Islet precursor cell (in vitro differentiated cells): ENCODE measurements at regions not wholly inside any gene's neighbourhood (a gene's known extent, or its start where the extent isn't known, plus 50 kb on each side); places are given as distances from the start of the nearest gene placed in this dataset.

Source experiments
- DNase-seq: peaks from one replicate; pipeline ENCODE4 v3.0.0-alpha.2; 2018

DNA sequence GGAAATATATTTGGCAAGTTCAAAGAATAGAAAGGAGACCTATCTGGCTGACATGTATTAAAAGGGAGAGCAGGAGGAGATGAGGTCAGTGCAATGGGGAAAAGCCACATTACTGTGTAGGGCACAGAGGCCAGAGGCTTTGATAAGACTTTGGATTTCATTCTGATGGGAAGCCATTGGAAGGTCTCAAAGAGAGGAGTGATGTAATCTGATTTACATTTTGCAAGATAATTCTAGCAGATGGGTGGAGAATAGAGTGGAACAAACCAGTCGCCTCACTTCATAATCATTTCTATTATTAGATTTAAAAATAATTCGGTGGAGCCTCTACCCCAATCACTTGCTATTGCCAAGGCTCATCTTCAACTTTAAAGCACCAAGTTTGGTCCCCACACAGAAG lies 278.4 kb upstream of the ZC3H12C start:
- no peak for DNase-seq

DNA sequence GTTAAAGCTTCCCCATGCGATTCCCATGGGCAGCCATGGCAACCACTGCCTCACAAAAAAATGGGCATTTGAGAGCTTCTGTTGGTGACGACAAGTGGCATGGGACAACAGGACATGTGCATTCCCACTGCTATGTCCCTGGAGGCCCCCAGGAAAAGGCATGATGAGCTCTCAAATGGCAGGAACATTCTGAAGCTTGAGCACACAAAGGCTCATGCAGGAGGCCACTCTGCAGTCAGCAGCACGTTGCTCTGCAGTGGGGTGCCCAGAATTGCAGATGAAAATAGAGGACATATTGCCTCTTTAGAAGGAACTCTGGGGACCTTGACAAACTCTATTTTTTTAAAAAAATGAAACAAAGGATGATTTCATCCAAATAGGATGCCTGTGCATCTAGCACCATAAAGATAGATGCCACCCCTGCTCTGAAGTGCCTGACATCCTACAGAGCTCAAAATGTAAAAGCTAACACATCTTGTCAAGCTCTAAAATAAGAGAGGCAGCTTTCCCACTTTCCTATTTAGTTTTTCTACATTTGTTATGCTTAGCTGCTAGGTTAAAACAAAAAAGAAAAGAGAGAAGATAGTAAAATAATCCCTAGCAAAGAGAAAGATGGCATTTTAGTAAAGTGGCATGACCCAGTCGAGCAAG lies 277.6 kb upstream of the ZC3H12C start:
- no peak for DNase-seq

GRCh38 chr11:109818290-109818689 lies 274.9 kb upstream of the ZC3H12C start:
- DNase-seq = no peak

DNA sequence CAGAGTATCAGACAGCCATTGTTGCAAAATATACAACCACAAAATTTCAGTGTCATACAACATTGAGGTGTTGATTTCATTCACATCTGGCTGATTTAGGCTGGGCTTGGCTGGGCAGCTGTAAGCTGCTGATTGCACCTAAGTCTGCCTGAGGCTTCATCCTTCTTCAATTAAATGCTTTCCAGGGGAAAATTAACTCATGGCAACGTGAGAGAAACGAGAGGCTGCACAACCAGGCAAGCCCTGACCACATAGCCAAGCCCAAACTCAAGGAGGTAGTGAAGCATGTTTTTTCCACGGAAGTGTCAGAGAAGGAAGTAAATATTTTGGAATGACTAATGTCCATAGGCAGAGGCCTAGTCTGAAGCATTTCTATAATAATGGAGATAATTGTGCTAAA lies 273.8 kb upstream of the ZC3H12C start:
- DNase-seq = no peak

DNA sequence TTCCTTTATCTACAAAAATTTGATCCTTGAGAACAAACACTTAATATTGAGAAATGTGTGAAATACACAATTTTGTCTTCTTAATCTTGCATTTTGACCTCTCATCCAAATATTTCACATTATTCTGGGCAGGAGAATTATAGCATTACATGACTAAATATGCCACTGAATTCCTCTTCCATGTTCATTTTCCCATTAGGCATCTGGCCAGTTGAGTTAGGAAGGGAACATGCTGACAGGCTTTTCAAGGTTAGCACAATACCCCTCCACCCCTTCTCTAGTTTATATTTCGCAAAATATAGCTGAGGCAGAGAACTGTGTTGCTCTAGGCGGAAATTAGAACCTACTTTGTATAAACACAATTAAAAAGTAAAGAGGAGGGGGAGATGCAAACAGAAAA lies 271.7 kb upstream of the ZC3H12C start:
- no peak for DNase-seq

GRCh38 chr11:109822436-109823102 lies 270.6 kb upstream of the ZC3H12C start:
- DNase-seq = no peak

GRCh38 chr11:109828387-109828786 lies 264.8 kb upstream of the ZC3H12C start:
- DNase-seq = no peak

DNA sequence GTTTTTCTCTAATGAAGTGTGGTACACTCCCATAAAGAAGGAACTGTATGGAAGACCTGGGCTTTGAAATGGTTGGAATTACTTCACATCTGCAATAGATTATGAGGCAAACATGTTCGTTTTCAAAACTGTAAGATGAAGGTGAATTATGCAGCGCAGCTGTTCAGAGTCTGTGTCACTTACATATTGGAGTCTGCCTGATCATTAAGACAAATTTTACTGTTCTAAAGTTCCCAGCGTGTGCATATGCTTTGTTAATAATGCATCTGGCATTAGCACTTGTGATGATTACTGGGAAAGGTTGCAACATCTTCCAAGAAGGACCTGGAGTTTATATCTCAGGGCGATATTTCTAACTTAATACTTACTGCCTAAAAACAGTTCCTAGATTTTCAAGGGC lies 255.2 kb upstream of the ZC3H12C start:
- no peak for DNase-seq

GRCh38 chr11:109845437-109845836 lies 247.8 kb upstream of the ZC3H12C start:
- no peak for DNase-seq

DNA sequence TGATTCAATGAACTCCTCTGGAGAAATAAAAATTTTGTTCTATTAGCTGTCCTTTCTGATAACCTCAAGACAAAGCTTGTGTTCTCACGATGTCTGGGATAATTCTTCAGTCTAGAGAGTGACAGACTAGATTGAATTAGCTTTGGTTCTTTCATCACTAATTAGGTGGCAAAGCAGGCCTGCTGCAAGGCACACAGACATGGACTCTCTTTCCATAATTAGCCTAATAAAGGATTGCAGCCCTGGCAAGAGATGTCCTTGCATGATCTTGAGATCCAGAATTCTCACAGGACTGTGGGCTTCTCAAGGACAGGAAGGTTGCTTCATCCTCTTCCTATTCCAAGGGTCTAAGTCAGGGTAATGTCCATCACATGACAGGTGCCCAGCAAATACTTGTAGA lies 245.6 kb upstream of the ZC3H12C start:
- DNase-seq = no peak

DNA sequence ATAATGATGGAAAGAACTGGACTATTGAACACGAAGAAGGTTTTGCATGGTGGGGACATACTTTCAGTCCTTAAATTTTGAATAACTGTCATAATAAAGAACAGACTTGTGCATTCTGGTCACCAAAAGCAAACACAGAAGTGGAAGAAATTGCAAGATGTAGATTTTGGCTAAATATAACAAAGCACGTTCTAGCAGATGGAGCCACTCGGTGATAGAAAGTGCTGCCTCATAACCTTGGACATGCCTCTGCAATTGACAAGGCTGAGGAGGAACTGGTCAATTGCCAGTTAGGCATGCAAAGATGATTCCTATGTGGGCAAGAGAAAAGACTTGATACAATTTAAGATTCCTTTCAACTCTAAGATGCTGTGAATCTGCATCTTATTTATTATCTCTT lies 244.1 kb upstream of the ZC3H12C start:
- DNase-seq = no peak

GRCh38 chr11:109849946-109850345 lies 243.2 kb upstream of the ZC3H12C start:
- DNase-seq = no peak

DNA sequence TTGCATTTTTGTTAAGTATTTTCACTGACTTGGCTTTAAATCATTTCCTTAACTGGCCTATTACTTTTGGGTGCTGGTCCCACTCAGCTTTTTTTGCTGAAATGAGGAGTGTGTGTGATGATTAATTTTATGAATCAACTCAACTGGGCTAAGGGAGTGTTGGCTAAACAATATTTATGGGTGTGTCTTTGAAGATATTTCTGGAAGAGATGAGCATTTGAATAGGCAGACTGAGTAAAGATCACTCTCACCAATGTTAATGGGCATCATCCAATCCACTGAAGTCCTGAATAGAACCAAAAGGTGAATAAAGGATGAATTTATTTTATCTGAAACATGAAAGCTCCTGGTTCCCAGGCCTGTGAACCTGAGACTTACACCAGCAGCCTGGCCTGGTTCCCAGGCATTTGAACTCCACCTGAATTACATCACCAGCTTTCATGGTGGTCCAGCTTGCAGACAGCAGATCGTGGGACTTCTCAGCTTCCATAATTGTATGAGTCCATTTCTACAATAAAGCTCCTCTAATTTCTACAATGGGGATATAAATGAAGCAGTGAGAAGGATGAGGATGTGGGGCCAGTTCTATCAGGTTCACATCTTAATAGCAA lies 241.3 kb upstream of the ZC3H12C start:
- no peak for DNase-seq

DNA sequence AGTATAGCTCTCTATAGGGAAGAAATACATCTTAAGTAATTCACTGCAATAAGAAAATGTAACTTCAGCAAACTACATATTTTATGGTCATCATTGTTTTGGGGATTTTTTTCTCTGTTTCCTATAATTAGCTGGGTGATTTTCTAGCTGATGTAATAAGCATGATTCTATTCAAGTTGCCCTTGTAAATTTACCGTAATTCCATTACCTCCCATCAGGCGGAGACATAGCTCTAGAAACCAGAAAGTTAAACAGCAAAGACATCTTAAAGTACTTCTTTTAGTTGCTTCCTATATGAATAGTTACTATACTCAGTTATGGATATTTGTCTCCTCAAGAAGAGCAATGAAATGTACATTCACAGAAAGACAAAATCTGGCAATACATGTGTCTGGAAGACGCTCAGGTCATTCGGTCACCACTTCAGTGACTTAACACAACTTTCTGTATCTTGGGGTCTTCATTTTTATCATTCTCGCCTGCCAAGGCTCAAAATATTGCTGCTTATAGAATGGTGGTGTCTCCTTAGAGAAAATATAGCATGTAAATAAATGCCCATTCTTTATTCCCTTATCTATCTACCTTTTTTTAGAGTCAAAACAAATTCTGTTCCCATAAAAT lies 239.9 kb upstream of the ZC3H12C start:
- no peak for DNase-seq

GRCh38 chr11:109854731-109855130 lies 238.5 kb upstream of the ZC3H12C start:
- no peak for DNase-seq

DNA sequence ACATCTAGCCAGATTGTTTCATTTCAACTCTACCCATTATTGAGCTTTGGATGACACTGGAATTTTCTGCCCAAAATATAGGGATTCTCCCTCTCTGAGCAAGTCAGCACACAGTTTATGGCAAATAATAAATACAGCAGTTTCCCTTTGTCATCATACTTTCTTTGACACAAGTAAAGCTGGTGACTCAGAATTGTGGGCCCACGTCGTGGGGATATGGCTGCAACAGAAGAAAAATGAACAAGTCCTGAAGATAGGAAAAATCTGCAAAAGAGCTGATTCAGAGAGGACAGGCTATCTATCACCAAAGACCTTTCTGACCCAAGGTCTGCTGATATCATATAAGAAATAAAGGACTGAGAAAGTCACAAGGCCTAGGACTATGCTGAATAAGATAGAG lies 236.3 kb upstream of the ZC3H12C start:
- DNase-seq = no peak

DNA sequence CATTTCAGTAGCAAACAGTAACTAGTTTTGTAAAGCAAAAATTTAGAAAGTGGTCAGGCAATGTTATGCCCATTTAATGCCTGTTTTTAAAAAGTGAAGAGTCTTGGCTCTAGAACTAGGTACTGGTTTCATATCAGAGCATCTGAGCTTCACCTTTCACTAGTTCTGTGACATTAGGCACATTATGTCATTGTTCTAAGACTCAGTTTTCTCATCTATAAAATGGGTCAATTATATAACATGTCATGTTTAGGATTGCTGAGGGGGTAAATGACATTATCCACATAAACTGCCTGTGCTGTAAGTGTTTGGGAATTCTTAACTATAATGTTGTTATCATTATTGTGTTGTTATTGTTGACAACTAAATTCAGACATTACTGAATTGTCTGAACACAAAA lies 235.6 kb upstream of the ZC3H12C start:
- DNase-seq = no peak

- DNase-seq = peak; percentile 59
Measured at GRCh38 chr11:109858152-109858551, 235.0 kb upstream of the ZC3H12C start.

DNA sequence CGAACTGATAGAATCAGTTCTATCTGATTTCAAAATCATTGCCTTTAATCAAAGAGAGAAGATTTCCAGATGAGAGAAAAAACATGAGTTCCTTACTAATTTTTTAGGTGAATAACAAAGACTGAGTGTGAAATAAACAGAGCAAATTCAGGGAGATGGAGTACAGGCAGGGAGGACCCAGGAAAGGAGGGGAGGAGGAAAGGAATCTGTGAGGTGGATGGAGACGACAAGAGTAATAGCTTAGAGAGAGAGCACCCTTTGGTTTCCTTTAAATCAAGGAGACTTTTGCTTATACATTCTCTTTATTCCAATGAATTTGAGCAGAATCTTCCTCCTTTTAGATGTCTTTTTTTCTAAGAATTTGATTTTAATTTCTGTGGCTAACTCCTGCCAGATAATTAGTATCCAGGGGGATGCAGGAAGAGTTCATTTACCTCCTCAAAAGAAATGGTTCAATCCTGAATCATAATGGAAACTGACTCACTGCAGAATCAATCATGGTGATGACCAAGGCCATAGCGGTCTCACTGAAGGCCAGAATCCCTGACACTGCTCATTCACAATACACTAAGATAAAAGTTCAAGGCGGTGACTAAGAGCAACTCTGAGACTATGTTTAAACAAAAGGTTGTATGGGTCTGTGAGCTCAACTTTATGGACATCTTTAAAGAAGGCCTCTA lies 234.0 kb upstream of the ZC3H12C start:
- DNase-seq = peak; percentile 63

GRCh38 chr11:109862835-109863234 lies 230.4 kb upstream of the ZC3H12C start:
- DNase-seq = no peak

DNA sequence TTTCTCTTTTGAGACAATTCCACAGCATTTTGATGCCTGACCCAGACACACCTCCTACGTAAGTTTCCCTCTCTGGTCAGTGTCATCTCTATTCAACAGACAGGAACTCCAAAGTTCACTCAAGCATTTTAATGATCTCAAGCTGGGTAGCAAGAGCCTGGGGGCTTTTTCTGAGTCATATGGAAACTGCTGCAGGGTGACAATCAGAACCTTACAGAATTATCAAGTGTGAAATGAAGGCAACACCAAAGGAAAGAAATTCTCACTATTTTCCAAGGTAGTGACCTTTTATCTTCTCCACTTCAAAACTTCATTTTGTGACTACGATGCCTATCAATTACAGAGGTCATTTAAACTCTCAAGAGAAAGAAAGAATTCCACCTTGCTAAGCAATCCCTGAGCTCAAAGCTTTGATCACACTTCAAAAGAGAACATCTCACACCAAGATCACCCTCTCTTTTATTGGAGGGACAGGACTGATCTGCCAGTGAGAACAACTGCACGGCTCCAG lies 229.0 kb upstream of the ZC3H12C start:
- DNase-seq = peak; percentile 90

GRCh38 chr11:109864834-109865547 lies 228.2 kb upstream of the ZC3H12C start:
- DNase-seq = no peak
